HK-2 (cell line): ENCODE measurements at regions not wholly inside any gene's neighbourhood (a gene's known extent, or its start where the extent isn't known, plus 50 kb on each side); places are given as distances from the start of the nearest gene placed in this dataset.
A peak's percentile ranks its signal among the peaks of the same experiment; 100 is the strongest.
"Not testable (repeated sequence)": the region's sequence is repeated elsewhere in the genome, so short reads cannot be mapped to it uniquely, and the experiment has no call there.

Experiments used
- DNase-seq: peaks from one replicate; pipeline ENCODE4 v3.0.0-alpha.2; 2018; ENCODE audit not compliant: unreplicated experiment

DNA sequence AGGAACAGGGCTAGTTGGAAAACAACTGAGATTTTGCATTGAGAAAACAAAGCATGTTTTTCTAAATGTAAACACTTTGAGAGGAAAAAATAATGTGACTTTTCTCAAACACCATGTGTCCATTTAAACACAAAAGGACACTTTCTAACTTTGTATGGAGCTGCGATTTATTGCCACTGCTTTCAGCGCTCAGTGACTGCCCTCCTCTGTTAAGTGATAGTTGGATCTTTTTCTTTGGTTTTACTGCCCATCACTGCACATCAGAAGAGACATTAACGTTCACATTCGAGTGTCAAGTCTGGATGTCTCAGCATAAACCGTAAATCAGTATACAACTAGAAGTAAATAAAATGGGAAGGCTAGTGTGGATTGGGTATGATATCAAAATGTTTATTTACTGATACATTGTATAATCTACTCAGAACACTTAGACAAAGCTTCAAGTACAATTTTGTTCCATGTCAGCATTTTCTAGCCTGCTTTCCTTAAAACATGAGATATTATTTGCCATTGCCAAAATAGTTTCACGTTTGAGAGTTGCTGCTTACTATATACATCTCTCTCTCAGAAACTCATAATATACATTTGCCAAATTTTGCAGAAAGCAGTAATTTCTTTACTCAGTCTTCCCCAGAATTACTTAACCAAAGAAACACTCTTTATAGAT, 237.6 kb downstream of the IKZF2 start:
- no peak for DNase-seq

DNA sequence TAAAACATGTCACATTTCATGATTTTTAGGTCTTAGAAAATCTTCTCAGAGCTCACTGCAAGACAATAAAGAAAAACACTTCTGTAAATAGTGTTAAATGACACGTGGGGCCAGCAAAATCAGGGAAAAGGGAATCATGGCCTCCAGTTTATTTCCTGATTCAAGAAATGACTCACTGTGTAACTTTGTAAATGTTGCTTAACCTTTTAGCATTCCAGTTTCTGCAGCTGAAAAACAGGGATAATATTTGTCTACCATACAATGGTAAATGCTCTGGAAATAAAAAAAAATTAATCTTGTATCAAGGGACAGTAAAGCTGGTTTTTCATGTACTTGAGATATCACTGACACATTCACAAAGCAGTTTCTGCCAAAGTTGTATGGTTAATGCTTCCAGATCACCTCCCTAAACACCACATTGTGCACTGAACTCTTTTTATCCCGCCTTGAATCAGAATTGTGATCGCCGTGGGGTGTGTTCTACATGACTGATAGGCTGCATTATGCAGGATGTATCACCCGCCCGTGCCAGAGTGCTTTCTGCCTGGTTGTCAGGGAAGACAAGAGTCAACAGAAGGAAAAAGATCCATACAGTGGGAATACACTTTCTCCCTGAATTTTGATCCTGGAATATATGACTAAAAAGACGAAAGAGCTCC, 238.8 kb downstream of the IKZF2 start:
- DNase-seq = peak; percentile 3

DNA sequence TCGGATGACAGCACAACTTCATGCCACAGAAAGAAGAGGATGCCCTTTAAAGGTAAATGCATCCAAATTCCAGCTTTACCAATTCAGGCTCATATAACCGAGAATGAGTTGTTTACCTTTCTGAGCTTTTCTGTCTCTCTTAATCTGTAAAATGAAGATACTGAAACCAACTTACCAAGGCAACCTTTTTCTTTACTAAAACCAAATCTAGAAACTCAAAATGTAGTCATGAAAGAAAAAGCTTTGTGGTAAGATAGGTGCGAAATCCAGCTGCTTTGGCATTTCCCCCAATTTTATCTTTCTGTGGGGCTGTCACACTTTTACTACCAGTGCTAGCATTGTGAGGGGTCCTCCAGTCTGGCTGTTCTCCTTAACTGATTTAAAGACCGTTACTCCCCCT, 240.4 kb downstream of the IKZF2 start:
- no peak for DNase-seq

DNA sequence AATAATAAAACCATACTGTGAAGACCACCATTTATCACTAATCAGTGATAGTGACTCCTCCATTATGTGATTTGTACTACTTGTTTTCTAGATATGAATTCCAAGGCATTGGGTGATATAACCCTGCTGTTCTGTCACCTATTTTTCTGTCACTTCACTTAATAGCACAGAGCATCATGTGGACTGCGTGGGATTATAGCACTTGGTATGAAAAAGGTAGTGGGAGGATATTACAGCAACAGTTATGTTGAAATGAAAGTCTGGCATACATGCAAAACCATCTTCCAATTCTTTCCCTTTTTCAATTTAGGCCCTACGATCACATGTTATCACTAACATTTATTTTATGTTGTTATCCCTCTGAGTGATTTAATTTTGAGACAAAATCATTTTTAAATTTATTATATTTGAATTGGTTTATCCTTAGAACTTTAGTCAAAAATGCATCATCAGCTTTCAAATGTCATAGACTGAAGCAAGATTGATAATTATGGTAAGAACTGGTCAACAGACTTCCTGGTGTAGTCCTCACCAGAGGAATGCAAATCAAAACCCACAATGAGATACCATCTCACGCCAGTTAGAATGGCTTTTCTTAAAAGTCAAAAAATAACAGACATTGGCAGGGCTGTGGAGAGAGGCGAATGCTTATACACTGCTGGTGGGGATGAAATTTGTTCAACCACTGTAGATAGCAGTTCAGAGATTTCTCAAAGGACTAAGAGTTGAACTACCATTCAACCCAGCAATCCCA, 242.6 kb downstream of the IKZF2 start:
- no peak for DNase-seq

DNA sequence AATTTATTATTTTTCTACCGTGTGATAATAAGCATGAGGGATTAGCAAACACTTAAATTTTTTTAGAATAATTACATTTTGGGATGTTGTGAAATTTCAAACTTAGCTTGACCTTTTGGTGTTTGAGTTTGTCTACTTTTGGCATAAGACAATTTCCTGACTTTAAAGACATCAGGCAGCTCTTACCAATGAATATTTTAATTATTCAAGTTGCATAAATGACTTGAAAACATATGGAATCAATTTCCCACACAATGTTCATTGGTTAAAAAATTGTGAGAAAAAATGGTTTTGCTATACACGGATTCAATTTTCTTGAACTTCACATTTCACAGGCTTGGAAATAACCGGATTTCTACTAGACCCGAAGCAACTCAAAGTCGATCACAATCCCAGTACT, 243.4 kb downstream of the IKZF2 start:
- DNase-seq = no peak

DNA sequence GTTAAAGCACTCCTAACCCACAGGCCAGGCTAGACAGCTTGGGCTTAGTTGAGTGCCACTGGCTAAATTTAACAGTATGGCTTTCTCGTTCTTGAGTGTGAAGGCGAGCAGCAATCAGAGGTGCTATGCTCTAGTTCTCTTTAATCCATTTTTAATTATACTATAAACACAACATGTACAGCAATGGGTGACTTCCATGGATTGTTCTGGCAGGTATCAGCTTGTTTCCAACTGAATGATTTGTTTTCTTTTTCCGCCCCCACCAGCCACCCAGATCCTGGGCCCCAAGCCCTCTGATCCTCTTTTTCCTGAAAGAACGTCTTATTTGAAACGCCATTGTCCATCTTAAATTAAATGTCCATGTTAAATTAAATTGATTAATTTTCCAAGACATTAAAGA, 244.8 kb downstream of the IKZF2 start:
- no peak for DNase-seq

DNA sequence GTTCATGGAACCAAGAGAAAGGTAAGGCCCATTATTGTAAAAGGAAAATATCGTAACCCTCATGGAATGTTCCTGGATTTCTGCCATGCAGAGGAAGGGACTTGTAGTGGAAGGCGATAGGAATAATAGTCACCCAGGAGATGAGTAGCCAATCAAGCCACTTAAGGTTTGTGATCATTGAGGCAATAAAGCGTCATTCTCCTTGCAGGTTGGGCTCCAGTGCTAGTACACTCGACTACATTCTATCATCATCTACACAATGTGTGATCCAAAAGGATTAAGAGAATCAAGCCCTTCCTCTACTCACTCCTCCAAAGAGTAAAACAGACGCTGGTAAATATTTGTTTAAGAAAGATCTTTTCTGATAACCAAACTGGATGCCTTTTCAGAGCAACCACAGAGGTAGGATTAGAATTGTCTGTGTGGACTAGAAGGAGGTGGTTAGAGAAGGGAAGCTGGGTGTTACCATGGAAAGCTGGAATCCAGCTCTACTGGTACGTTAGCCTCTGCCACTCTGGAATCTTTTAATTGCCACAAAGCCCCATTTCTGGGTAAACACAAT, 245.7 kb downstream of the IKZF2 start:
- DNase-seq = no peak

DNA sequence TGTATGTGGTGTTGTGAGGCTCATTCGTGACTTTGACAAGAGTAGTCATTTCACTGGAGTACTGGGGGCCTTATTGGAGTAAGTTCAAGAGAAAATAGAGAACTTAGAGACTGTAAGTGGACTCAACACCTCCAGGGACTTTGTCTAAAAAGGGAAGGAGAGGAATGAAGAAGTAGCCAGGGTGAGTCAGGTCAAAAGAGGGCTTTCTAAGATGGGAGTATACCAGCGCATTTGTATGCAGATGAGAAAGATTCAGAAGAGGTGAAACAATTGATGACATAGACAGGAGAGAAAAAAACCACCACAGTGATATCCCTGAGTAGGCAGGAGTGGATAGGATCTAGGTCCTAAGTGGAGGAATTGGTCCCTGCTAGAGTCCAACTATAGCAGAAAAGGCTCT, 246.8 kb downstream of the IKZF2 start:
- DNase-seq = no peak

DNA sequence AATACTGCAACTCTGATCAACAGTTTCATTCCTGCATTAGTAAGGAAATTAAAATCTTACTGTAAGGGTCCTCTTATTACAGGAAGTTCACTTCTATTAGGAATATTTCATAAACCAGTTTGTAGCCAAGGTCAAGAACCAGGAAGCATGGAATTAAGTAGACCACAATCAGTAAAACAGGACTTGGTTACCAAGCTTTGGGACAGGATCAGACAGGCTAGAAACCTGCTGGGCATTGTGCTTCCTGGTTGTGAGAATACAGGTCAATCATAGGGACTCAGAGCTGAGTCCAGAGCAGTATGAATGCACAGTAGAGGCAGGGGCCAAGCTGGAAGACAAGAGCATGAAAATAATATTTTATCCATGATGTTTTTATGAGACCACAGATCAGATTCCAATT, 248.0 kb downstream of the IKZF2 start:
- no peak for DNase-seq

DNA sequence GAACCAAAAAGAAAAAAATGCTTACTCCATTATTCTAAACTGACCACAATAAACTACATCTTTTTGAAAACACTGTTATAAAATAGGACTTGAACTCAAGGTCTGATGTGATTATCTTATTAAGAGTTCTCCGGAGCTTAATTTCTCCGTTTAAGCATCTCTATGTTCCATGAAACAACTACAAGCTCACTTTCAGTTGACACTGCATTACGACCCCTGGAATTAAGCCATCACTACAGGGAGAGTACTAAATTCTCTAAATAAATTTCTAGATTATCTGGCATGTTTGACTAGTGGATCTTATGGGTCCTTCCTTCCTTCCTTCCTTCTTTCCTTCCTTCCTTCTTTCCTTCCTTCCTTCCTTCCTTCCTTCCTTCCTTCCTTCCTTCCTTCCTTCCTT, 249.0 kb downstream of the IKZF2 start:
- DNase-seq = no peak

DNA sequence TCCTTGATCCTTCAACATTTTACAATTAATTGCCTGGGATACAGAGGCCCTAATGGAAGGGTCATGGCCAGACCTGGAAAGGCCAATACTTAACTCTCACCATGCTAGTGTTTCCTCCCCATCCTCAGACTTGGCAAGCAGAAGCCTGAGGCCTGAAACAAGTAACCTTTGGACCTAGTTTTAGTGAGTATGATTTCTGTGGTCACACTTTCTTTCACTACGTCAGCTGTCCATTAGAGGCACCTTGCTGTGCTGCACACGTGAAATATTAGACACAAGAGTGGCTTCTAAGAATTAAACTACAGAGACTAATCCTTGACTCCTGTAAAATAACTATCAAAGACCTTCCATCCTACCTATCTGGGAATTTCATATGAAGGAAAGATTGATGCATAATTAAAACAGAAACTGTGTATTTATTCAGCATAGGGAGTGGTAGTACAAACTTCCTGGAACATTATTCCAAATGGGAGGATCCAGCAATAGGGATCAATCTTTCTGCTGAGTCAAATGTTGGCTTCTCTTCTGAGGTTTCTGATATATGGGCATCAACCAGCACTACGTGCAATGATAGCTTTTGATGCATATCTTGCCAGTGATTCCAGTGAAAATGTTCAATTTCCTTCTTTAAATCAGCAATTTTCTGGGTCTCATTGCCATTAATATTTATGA, 249.7 kb downstream of the IKZF2 start:
- no peak for DNase-seq

DNA sequence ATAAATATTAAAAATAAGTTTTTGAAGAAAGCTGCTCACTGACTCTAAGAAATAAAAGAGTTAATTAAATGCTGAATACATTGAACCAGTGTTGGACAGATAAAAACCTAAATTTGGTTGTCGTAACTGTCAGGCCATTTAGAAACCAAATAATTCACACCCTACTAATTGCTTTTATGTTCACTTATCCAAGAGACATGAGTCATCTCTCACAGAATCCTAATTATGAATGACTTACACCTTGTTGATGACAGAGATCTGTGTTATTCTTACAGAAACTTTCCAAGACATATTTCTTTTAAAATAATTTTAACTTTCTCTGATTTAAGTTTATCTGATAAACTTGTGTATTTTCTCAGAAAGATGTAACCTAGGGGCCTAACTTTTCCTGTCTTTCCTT, 250.7 kb downstream of the IKZF2 start:
- DNase-seq = no peak

DNA sequence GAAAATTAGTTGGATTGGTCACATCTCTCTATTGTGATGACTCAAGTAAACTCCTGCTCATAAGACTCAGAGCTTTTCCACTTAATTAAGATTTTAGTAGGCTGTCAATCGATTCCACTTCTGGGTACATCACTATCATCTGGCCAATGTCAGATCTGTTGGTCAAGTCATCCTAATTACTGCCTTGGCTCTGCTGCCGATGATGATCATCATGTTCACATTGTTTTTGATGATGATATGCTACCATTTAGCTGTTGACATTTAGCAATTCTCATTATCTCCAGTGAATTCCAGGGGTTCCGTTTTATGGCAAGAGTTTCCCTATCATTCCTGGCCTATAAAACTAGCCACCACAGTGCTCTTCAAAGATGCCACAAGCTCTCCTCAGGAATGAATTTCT, 253.4 kb downstream of the IKZF2 start:
- no peak for DNase-seq

DNA sequence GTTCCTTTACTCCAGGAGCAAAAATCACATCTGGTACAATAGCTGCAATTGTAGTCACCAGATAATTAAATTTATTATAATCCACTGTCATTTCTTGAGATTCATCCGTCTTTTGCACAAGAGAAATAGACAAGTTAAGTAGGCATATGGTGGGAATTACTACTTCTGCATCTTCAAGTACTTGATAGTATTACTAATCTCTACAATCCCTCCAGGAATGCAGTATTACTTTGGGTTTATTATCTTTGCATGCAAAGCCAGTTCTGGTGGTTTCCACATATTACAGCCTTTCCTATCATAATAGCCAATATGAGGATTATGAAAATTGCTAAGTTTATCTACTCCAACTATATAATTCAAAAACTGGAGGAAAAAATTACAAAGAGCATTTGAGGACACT, 254.1 kb downstream of the IKZF2 start:
- no peak for DNase-seq

DNA sequence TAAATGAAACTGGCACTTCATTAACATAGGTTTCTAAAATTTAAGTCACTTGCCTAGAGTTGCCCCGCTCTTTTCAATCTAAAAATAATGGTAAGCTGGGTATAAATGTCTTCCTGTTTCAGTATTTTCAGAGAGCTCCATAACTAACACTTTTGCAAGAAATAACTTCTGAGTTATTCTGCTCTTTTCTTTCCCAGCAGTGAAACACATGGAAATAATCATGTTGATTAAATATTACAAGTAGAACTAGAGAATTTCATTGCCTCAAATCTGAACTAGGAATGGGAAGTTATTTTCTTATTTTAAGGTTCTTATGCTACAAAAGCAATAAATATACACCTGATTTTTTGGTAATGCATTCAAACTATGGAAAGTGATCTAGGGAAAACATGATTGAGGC, 257.4 kb downstream of the IKZF2 start:
- DNase-seq = no peak

DNA sequence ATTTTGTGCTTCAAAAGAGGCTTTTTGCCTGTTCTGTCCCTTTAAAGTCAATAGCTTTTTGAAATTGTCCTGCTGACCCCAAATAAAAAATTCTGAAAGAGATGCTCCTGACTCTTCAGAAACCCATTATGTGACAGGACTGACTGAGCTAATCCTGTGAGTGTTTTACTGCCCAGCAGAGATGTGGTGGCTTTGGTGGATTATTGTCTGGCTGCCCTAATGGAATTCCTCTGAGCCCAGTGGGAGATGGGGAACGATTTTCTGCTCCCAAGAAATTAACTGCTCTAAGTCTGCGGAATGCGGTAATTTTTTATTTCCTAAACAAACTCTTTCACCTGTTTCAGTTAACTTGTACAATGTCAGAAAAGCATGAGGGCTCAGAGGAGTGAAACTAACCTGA, 258.2 kb downstream of the IKZF2 start:
- no peak for DNase-seq

DNA sequence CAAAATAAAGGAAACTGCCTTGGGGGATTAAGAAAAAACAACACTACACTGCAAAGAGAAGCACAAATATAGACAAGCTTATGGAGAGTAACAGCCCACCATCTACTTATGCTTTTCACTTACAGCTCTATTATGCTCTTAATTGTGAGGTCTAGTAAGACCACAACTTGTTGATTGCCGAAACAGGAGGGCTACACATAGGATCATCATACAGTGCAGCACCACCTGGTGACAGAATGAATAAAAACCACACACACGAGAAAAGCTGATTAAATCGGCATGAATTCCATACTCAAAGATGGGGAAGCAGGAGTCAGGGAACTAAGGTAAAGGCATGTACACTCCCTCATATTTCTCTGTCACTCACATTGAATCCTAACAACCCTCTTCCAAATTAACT, 259.2 kb downstream of the IKZF2 start:
- DNase-seq = no peak

DNA sequence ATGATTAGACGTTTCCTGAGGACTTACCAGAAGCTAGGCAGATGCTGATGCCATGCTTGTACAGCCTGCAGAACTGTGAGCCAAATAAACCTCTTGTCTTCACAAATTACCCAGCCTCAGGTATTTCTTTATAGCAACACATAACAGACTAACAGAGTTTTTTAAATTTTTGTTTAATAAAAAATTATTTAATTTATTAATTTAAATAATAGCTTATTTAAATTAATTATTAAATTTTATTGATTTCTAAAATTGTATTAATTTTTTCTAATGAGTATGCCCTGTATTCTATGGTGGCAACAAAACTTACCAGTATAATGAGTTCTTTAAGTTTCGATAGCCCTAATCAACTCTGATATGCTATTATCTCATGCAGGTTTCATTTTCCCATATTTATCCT, 259.8 kb downstream of the IKZF2 start:
- no peak for DNase-seq

DNA sequence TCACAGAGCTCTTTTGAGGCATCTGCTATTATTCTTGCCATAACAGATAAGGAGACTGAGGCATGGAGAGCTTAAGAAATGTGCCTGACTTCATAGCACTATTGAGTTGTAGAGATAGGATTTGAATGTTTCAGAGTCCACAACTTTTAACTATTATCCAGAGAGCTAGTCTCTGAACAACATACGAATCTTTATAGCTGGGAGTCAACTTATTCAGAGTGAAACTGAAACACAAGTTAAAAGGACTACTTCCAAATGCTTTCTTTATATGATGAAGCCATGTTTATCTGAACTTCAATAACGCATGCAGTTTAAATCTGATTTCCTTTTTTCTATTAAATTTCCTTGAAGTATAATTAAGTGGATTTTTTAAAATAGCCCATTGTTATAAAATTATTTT, 268.8 kb downstream of the IKZF2 start:
- DNase-seq = no peak

DNA sequence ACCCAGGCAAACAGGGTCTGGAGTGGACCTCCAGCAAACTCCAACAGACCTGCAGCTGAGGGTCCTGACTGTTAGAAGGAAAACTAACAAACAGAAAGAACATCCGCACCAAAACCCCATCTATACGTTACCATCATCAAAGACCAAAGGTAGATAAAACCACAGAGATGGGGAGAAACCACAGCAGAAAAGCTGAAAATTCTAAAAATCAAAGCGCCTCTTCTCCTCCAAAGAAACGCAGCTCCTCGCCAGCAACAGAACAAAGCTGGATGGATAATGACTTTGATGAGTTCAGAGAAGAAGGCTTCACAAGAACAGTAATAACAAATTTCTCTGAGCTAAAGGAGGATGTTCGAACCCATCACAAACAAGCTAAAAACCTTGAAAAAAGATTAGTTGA, 274.9 kb downstream of the IKZF2 start:
- not testable (repeated sequence) for DNase-seq

DNA sequence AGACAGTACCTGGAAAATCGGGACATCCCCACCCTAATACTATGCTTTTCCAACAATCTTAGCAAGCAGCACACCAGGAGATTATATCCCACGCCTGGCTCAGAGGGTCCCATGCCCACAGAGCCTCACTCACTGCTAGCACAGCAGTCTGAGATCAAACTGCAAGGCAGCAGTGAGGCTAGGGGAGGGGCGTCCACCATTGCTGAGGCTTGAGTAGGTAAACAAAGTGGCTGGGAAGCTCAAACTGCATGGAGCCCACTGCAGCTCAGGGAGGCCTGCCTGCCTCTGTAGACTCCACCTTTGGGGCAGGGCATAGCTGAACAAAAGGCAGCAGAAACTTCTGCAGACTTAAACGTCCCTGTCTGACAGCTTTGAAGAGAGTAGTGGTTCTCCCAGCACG, 275.5 kb downstream of the IKZF2 start:
- not testable (repeated sequence) for DNase-seq

DNA sequence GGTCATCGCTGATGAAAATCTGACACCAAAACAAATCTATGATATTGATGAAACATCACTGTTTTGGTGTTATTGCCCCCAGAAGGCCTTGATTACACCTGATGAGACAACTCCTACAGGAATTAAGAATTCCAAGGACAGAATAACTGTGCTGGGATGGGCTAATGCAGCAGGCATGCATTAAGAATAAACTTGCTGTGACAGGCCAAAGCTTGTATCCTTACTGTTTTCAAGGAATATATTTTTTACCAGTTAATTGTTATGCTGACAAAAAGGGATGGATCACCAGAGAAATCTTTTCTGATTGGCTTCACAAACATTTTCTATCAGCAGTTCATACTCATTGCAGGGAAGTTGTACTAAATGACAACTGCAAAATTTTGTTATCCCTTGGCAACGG, 278.2 kb downstream of the IKZF2 start:
- no peak for DNase-seq
